ENCODE measurements at regions not wholly inside any gene's neighbourhood (a gene's known extent, or its start where the extent isn't known, plus 50 kb on each side); places are given as distances from the start of the nearest gene placed in this dataset.

DNA sequence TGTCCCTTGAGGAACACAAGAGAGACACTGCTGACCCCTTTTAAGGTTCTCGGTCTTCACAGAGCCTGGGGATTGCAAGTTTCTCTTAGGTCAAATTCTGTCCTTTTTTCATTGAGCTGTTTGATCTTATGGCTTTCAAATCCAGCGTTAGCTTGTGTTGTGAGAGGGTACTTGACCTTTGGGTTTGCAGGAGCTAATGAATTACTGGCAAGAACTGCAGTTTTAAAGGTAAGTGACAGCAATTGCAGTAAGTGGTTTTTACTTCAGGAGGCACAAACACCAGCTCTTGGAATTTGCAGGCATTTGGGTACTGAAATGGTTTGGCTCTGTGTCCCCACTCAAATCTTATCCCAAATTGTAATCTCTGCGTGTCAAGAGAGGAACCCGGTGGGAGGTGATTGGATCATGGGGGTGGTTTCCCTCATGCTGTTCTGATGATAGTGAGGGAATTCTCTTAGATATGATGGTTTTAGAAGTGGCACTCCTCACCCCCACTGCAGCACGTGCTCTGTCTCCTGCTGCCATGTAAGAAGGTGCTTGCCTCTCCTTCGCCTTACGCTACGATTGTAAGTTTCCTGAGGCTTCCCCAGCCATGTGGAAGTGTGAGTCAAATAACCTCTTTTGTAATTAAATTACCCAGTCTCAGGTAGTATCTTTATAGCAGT lies 134.5 kb upstream of the LYPLAL1 start:
- TF ChIP-seq, protein P1, sequence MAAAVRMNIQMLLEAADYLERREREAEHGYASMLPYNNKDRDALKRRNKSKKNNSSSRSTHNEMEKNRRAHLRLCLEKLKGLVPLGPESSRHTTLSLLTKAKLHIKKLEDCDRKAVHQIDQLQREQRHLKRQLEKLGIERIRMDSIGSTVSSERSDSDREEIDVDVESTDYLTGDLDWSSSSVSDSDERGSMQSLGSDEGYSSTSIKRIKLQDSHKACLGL (CRISPR knock-in tag; IDR thresholded peaks at IDR 0.05) = no peak
- TF ChIP-seq RBAK (CRISPR knock-in tag; IDR thresholded peaks at IDR 0.05) (no peak), MAZ (IDR thresholded peaks at IDR 0.05; ENCODE audit: borderline replicate concordance, low read depth, low read length) (no peak), MAZ (CRISPR knock-in tag; IDR thresholded peaks at IDR 0.05; ENCODE audit: low read depth) (no peak), ZNF891 (CRISPR knock-in tag; IDR thresholded peaks at IDR 0.05) (no peak), MIXL1 (CRISPR knock-in tag; IDR thresholded peaks at IDR 0.05) (no peak)
- TF ChIP-seq, protein P2, sequence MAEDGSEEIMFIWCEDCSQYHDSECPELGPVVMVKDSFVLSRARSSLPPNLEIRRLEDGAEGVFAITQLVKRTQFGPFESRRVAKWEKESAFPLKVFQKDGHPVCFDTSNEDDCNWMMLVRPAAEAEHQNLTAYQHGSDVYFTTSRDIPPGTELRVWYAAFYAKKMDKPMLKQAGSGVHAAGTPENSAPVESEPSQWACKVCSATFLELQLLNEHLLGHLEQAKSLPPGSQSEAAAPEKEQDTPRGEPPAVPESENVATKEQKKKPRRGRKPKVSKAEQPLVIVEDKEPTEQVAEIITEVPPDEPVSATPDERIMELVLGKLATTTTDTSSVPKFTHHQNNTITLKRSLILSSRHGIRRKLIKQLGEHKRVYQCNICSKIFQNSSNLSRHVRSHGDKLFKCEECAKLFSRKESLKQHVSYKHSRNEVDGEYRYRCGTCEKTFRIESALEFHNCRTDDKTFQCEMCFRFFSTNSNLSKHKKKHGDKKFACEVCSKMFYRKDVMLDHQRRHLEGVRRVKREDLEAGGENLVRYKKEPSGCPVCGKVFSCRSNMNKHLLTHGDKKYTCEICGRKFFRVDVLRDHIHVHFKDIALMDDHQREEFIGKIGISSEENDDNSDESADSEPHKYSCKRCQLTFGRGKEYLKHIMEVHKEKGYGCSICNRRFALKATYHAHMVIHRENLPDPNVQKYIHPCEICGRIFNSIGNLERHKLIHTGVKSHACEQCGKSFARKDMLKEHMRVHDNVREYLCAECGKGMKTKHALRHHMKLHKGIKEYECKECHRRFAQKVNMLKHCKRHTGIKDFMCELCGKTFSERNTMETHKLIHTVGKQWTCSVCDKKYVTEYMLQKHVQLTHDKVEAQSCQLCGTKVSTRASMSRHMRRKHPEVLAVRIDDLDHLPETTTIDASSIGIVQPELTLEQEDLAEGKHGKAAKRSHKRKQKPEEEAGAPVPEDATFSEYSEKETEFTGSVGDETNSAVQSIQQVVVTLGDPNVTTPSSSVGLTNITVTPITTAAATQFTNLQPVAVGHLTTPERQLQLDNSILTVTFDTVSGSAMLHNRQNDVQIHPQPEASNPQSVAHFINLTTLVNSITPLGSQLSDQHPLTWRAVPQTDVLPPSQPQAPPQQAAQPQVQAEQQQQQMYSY (CRISPR knock-in tag; IDR thresholded peaks at IDR 0.05) = no peak
- TF ChIP-seq, protein P3, sequence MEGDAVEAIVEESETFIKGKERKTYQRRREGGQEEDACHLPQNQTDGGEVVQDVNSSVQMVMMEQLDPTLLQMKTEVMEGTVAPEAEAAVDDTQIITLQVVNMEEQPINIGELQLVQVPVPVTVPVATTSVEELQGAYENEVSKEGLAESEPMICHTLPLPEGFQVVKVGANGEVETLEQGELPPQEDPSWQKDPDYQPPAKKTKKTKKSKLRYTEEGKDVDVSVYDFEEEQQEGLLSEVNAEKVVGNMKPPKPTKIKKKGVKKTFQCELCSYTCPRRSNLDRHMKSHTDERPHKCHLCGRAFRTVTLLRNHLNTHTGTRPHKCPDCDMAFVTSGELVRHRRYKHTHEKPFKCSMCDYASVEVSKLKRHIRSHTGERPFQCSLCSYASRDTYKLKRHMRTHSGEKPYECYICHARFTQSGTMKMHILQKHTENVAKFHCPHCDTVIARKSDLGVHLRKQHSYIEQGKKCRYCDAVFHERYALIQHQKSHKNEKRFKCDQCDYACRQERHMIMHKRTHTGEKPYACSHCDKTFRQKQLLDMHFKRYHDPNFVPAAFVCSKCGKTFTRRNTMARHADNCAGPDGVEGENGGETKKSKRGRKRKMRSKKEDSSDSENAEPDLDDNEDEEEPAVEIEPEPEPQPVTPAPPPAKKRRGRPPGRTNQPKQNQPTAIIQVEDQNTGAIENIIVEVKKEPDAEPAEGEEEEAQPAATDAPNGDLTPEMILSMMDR (CRISPR knock-in tag; IDR thresholded peaks at IDR 0.05) = no peak
- TF ChIP-seq, protein P4, sequence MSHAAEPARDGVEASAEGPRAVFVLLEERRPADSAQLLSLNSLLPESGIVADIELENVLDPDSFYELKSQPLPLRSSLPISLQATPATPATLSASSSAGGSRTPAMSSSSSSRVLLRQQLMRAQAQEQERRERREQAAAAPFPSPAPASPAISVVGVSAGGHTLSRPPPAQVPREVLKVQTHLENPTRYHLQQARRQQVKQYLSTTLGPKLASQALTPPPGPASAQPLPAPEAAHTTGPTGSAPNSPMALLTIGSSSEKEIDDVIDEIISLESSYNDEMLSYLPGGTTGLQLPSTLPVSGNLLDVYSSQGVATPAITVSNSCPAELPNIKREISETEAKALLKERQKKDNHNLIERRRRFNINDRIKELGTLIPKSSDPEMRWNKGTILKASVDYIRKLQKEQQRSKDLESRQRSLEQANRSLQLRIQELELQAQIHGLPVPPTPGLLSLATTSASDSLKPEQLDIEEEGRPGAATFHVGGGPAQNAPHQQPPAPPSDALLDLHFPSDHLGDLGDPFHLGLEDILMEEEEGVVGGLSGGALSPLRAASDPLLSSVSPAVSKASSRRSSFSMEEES (CRISPR knock-in tag; IDR thresholded peaks at IDR 0.05) = no peak

Measured in HepG2 (cell line).